Panc1 (cell line): ENCODE measurements at regions not wholly inside any gene's neighbourhood (a gene's known extent, or its start where the extent isn't known, plus 50 kb on each side); places are given as distances from the start of the nearest gene placed in this dataset.

Source experiments
- REST ChIP-seq, 2 experiments: IDR thresholded peaks; 2 replicates each; pipeline ENCODE4 v1.6.1; 2011 to 2012; ENCODE audit warnings: low read depth in 2 of 2, control low read depth in 1 of 2, low read length in 1 of 2, mild to moderate bottlenecking in 1 of 2, moderate library complexity in 1 of 2; ENCODE audit not compliant: insufficient read depth in 1 of 2
- TCF7L2 ChIP-seq: IDR thresholded peaks from 2 replicates; pipeline ENCODE4 v1.6.1; 2011; ENCODE audit warnings: mild to moderate bottlenecking, low read depth, low read length, inconsistent platforms
- TF ChIP-seq, protein P1 (sequence below): fragments of 450-650 bp; IDR thresholded peaks from 2 replicates; pipeline ENCODE4 v1.5.1; 2017; ENCODE audit warnings: mild to moderate bottlenecking

DNA sequence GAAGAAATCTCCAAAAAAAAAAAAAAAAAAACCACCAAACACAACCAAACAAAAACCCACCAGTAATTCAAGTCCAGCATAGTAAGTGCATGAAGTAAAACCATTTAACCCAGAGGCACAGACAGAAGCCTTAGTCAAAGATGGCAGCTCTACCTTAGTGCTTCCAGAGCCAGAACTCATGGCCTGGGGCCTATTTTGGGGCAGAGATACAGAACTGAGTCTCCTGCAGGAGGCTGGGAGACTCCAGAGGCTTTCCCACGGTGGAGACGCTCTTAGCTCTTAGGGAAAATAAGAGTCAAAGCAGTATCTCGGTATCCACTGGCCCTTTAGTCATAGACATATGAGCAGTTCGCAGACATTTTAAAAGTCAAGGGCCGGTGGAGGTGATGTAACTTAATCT is 129.5 kb downstream of the GPX5 start:
- TF ChIP-seq, protein P1, sequence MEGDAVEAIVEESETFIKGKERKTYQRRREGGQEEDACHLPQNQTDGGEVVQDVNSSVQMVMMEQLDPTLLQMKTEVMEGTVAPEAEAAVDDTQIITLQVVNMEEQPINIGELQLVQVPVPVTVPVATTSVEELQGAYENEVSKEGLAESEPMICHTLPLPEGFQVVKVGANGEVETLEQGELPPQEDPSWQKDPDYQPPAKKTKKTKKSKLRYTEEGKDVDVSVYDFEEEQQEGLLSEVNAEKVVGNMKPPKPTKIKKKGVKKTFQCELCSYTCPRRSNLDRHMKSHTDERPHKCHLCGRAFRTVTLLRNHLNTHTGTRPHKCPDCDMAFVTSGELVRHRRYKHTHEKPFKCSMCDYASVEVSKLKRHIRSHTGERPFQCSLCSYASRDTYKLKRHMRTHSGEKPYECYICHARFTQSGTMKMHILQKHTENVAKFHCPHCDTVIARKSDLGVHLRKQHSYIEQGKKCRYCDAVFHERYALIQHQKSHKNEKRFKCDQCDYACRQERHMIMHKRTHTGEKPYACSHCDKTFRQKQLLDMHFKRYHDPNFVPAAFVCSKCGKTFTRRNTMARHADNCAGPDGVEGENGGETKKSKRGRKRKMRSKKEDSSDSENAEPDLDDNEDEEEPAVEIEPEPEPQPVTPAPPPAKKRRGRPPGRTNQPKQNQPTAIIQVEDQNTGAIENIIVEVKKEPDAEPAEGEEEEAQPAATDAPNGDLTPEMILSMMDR = no peak
- no peak for TF ChIP-seq TCF7L2
- TF ChIP-seq REST (IDR thresholded peaks at IDR 0.05; ENCODE audit: insufficient read depth in 1 of 2, low read depth in 2 of 2, low read length in 1 of 2) = no peak
